ENCODE measurements at regions not wholly inside any gene's neighbourhood (a gene's known extent, or its start where the extent isn't known, plus 50 kb on each side); places are given as distances from the start of the nearest gene placed in this dataset.
A peak's percentile ranks its signal among the peaks of the same experiment; 100 is the strongest.

DNA sequence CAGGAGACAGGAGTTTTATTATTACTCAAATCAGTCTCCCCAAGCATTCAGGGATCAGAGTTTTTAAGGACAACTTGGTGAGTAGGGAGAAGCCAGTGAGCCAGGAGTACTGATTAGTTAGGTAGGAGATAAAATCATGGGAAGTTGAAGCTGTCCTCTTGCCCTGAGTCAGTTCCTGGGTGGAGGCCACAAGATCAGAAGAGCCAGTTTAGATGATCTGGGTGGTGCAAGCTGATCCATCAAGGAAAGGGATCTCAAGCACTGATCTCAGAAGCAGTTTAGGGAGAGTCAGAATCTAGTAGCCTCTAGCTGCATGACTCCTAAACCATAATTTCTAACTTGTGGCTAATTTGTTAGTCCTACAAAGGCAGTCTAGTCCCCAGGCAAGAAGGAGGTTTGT lies 706.5 kb upstream of the MAP3K7 start:
- CTCF ChIA-PET = no interaction called here
- intact Hi-C loops (cut with micrococcal nuclease; ENCODE audit: unreplicated experiment) = no loop called here
- no TSS peak for BruUV-seq (replicated peaks)

DNA sequence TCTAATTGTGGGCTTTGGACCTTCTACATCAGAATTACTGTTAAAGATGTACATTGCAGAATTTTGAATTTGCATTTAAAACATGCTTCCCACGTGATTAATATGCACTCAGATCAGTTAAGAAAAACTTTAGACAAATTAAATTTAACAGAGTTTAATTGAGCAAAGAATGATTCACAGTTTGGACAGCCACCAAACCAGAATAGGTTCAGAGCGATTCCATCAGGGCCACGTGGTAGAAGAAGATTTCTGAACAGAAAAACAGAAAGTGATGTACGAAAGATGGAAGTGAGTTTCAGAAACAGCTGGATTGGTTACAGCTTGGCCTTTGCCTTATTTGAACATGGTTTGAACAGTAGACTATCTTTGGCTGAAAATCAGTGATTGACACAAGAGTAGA lies 704.2 kb upstream of the MAP3K7 start:
- no peak for DNase-seq (ENCODE audit: low spot score)
- intact Hi-C loops (cut with micrococcal nuclease; ENCODE audit: unreplicated experiment) = no loop called here
- H3K27me3 ChIP-seq (replicated peaks; ENCODE audit: insufficient read depth, low read depth, low read length, poor library complexity) = no peaks in the 10 kb centered on the region
- CTCF ChIA-PET = interaction anchor here (0.6 kb wide), 1 partner anchor 40 kb away, joined by 3 read pairs; no protein-coding TSS in a partner anchor
- no peak overlapping the region for H3K4me3 ChIP-seq (ENCODE audit: low read depth, low read length, poor library complexity, severe bottlenecking)
- POLR2A ChIA-PET (ENCODE audit: low non-redundant PET) = no interaction called here
- H3K9me3 ChIP-seq (ENCODE audit: low read depth, low read length, poor library complexity, severe bottlenecking) = no peaks in the 10 kb centered on the region
- BruUV-seq (replicated peaks) = no TSS peak
- no peak for TF ChIP-seq EZH2 (IDR thresholded peaks at IDR 0.05; ENCODE audit: borderline replicate concordance, low read depth, low read length, poor library complexity, severe bottlenecking)
- no peak overlapping the region for H3K27ac ChIP-seq (ENCODE audit: low read depth, low read length, poor library complexity, severe bottlenecking)
- H3K4me1 ChIP-seq (ENCODE audit: insufficient read depth, low read length, poor library complexity, severe bottlenecking) = no peaks in the 10 kb centered on the region
- H3K36me3 ChIP-seq (ENCODE audit: insufficient read depth, low read length, poor library complexity, severe bottlenecking) = no peaks in the 10 kb centered on the region

More for the DNA sequence above, 706.5 kb upstream of the MAP3K7 start:
- TF ChIP-seq, protein P1, sequence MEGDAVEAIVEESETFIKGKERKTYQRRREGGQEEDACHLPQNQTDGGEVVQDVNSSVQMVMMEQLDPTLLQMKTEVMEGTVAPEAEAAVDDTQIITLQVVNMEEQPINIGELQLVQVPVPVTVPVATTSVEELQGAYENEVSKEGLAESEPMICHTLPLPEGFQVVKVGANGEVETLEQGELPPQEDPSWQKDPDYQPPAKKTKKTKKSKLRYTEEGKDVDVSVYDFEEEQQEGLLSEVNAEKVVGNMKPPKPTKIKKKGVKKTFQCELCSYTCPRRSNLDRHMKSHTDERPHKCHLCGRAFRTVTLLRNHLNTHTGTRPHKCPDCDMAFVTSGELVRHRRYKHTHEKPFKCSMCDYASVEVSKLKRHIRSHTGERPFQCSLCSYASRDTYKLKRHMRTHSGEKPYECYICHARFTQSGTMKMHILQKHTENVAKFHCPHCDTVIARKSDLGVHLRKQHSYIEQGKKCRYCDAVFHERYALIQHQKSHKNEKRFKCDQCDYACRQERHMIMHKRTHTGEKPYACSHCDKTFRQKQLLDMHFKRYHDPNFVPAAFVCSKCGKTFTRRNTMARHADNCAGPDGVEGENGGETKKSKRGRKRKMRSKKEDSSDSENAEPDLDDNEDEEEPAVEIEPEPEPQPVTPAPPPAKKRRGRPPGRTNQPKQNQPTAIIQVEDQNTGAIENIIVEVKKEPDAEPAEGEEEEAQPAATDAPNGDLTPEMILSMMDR (conservative IDR thresholded peaks at IDR 0.05; ENCODE audit: low read depth, low read length) = no peak
- TF ChIP-seq EZH2 (IDR thresholded peaks at IDR 0.05; ENCODE audit: borderline replicate concordance, low read depth, low read length, poor library complexity, severe bottlenecking) = no peak
- POLR2A ChIA-PET (ENCODE audit: low non-redundant PET) = no interaction called here
- Histone ChIP-seq H3K27me3 (replicated peaks; ENCODE audit: insufficient read depth, low read depth, low read length, poor library complexity) (no peaks in the 10 kb centered on the region), H3K4me1 (ENCODE audit: insufficient read depth, low read length, poor library complexity, severe bottlenecking) (no peaks in the 10 kb centered on the region), H3K9me3 (ENCODE audit: low read depth, low read length, poor library complexity, severe bottlenecking) (peaks cover 5% of the 10 kb centered on the region), H3K36me3 (ENCODE audit: insufficient read depth, low read length, poor library complexity, severe bottlenecking) (no peaks in the 10 kb centered on the region), H3K4me3 (ENCODE audit: low read depth, low read length, poor library complexity, severe bottlenecking) (no peak overlapping the region), H3K27ac (ENCODE audit: low read depth, low read length, poor library complexity, severe bottlenecking) (no peak overlapping the region)
- no peak for DNase-seq (ENCODE audit: low spot score)

DNA sequence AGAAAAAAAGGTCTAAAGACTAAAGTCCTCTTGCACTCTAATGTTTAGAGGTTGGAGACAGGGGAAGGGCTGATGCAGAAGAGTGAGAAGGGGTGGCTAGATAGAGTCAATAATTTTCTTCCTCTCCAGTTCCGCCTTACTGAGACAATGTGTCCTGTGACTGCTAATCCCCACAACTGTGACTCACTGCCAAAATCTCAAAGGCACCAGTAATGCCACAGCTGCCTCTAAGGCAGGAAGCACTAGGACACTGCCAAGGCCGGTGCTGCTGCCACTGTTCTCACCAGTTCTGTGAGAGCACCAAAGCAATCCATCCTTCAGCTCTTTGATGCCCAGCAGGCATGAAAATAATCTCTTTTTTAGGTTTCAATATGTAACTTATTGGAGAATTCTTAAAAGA lies 701.9 kb upstream of the MAP3K7 start:
- H3K27me3 ChIP-seq (replicated peaks; ENCODE audit: insufficient read depth, low read depth, low read length, poor library complexity) = no peaks in the 10 kb centered on the region
- H3K36me3 ChIP-seq (ENCODE audit: insufficient read depth, low read length, poor library complexity, severe bottlenecking) = no peaks in the 10 kb centered on the region
- CTCF ChIA-PET = no interaction called here
- H3K9me3 ChIP-seq (ENCODE audit: low read depth, low read length, poor library complexity, severe bottlenecking) = no peaks in the 10 kb centered on the region
- H3K4me3 ChIP-seq (ENCODE audit: low read depth, low read length, poor library complexity, severe bottlenecking) = no peak overlapping the region
- no TSS peak for BruUV-seq (replicated peaks)
- H3K4me1 ChIP-seq (ENCODE audit: insufficient read depth, low read length, poor library complexity, severe bottlenecking) = no peaks in the 10 kb centered on the region
- peak; percentile 61 for DNase-seq (ENCODE audit: low spot score)
- intact Hi-C loops (cut with micrococcal nuclease; ENCODE audit: unreplicated experiment) = loop anchor here (10.0 kb wide), 1 partner anchor 566 kb away; no protein-coding TSS in a partner anchor
- POLR2A ChIA-PET (ENCODE audit: low non-redundant PET) = no interaction called here
- H3K27ac ChIP-seq (ENCODE audit: low read depth, low read length, poor library complexity, severe bottlenecking) = no peak overlapping the region
- TF ChIP-seq EZH2 (IDR thresholded peaks at IDR 0.05; ENCODE audit: borderline replicate concordance, low read depth, low read length, poor library complexity, severe bottlenecking) = no peak
- TF ChIP-seq, protein P1 (conservative IDR thresholded peaks at IDR 0.05; ENCODE audit: low read depth, low read length) = no peak

DNA sequence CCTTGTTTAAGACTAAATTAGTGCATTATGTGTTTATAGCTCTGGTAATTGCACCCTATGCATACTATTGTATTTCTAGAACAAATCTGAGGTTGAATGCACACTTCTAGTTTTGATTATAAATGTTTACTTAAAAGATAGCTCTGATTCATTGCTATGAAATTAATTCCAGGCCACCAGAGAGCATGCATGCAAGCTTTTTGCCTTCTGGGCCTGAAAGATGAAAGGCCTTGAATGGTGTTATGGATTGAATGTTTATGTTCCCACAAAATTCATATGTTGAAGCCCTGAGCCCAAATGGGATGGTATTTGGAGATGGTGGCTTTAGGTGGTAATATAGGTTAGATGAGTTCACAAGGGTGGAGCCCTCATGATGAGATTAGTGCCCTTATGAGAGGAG lies 695.0 kb upstream of the MAP3K7 start:
- Histone ChIP-seq H3K9me3 (ENCODE audit: low read depth, low read length, poor library complexity, severe bottlenecking) (no peaks in the 10 kb centered on the region), H3K27me3 (replicated peaks; ENCODE audit: insufficient read depth, low read depth, low read length, poor library complexity) (no peaks in the 10 kb centered on the region), H3K4me3 (ENCODE audit: low read depth, low read length, poor library complexity, severe bottlenecking) (no peak overlapping the region), H3K36me3 (ENCODE audit: insufficient read depth, low read length, poor library complexity, severe bottlenecking) (no peaks in the 10 kb centered on the region), H3K27ac (ENCODE audit: low read depth, low read length, poor library complexity, severe bottlenecking) (no peak overlapping the region), H3K4me1 (ENCODE audit: insufficient read depth, low read length, poor library complexity, severe bottlenecking) (peaks cover 10% of the 10 kb centered on the region)
- intact Hi-C loops (cut with micrococcal nuclease; ENCODE audit: unreplicated experiment) = loop anchor here (10.0 kb wide), 1 partner anchor 573 kb away; no protein-coding TSS in a partner anchor
- ChIA-PET POLR2A (ENCODE audit: low non-redundant PET) (no interaction called here), CTCF (no interaction called here)
- BruUV-seq (replicated peaks) = no TSS peak
- no peak for DNase-seq (ENCODE audit: low spot score)
- no peak for TF ChIP-seq EZH2 (IDR thresholded peaks at IDR 0.05; ENCODE audit: borderline replicate concordance, low read depth, low read length, poor library complexity, severe bottlenecking)
- TF ChIP-seq, protein P1 (conservative IDR thresholded peaks at IDR 0.05; ENCODE audit: low read depth, low read length) = no peak

Measured in A673 (cell line).